GM19239 (cell line): ENCODE measurements at regions not wholly inside any gene's neighbourhood (a gene's known extent, or its start where the extent isn't known, plus 50 kb on each side); places are given as distances from the start of the nearest gene placed in this dataset.

Experiments used
- DNase-seq: peaks from one replicate; pipeline ENCODE4 v3.0.0; 2011; ENCODE audit warnings: low spot score; ENCODE audit not compliant: insufficient read length
- FAIRE-seq: peaks from 2 replicates; lab custom pipeline; 2011; peaks lifted over from hg19 to GRCh38; lab: Jason Lieb, UNC

DNA sequence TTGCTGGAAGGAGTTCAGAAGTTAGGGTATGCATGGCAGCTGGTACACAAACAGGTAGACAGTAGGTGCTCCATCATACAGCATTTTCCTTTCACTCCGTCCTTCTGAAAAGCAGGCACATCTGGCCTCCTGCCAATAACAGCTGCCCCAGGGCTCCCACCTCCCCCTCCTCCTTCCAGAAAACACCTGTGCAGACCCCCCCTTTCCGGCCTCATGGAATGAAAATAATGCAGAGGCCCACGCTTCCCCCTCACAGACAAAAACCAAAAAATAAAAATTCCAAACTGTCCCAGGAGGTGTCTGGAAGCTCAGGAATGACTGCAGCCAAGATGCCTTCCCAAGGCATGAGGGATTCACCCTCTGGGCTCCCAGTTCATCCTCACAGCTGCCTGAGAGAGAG is 185.5 kb downstream of the MN1 start:
- DNase-seq = no peak
- FAIRE-seq = no peak

DNA sequence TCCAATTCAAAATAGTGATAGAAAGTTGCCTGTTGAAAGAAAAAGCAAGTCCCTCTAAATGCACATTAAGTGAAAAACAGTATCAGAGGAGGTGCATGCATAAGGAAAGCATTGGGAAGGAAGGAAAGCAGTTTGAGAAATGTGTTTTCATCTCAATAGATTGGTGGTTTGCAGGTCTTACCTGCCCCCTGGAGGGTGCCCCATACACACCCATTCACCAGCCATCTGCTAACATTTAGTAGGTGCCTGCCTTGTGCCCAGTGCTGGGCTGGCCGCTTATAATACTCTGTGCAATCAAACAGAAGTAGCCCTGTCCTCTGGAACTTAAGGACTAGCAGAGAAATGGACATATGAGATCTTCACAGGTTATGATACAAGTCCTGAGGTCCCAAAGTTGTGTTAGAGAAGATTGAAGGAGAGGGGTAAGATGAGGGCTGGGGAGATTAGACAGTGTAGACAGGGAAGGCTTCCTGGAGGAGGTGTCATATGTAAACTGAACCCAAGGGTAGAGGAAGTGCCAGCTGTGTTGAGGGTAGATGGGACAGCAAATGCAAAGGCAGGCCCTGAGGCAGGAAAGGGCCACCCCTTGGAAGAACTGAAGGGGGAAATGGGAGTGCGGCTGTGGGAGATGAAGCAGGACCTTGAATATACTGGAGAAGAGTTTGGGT is 184.2 kb downstream of the MN1 start:
- FAIRE-seq = no peak

DNA sequence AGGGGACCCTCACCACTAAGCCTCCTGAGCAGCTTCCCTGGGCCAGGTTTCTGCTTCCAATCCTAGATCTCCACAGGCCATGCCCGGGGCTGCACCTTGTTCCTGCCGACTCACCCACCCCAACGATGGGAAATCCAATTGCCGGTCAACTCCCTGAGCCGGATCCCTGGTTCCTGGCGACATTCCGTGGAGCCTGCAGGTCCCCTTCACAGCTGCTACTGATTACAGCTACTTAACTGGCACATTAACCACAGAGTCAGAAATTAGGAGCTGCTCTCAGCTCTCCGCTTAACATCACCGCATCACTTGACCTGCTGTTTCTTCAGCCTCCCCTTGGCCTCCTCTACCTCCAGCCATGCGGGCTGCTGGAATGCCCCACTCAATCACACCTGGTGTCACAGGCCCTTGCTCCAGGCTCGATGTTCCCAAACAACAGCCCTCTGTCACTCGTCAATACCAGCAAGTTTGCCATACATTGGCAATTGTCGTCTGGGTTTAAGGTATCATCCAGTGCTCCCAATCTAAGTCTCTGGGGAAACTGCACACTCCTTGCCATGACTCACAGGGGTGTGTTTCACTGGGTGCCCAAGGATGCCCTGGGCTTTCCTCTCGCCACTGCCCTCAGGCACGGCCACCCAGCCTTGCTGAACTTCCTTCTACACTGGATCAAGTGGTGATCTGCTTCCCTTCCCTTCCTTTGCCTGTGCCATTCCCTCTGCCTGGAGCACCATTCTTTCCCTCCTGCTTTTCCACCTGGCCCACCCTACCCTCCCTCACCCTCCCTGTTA is 181.0 kb downstream of the MN1 start:
- FAIRE-seq = no peak
- no peak for DNase-seq

More for the DNA sequence above, 184.2 kb downstream of the MN1 start:
- DNase-seq = no peak

DNA sequence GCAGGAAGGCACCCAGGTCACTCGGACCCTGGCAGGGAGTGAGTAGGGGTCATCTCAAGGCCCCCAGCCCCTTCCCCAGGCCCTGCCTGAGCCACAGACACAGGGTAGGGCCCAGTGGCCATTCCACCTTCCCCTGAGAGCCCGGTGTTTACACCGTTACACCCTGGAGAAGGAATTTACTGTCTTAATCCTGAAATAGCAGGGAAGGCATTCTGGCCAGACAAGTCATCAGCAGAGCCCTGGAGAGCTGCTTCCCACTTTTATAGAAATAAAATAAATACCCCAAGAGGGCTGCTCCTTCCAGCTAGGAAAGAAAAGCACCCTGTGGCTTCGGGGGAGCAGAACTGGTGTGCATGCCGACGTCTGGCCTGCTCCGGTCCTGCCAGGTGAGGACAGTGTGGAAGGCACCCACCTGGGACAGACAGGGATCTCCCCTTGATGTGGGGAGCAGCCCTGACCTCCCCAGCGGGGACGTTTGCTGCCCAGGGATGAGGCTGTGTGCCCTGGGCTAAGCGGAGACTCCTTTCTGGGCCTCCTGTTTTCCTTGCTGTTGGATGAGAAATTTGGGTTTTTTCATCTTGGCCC is 180.0 kb downstream of the MN1 start:
- DNase-seq (no peak), FAIRE-seq (no peak)

GRCh38 chr22:27624042-27624441 is 177.5 kb downstream of the MN1 start:
- DNase-seq (no peak), FAIRE-seq (no peak)

GRCh38 chr22:27624705-27625104 is 176.9 kb downstream of the MN1 start:
- DNase-seq (no peak), FAIRE-seq (no peak)

DNA sequence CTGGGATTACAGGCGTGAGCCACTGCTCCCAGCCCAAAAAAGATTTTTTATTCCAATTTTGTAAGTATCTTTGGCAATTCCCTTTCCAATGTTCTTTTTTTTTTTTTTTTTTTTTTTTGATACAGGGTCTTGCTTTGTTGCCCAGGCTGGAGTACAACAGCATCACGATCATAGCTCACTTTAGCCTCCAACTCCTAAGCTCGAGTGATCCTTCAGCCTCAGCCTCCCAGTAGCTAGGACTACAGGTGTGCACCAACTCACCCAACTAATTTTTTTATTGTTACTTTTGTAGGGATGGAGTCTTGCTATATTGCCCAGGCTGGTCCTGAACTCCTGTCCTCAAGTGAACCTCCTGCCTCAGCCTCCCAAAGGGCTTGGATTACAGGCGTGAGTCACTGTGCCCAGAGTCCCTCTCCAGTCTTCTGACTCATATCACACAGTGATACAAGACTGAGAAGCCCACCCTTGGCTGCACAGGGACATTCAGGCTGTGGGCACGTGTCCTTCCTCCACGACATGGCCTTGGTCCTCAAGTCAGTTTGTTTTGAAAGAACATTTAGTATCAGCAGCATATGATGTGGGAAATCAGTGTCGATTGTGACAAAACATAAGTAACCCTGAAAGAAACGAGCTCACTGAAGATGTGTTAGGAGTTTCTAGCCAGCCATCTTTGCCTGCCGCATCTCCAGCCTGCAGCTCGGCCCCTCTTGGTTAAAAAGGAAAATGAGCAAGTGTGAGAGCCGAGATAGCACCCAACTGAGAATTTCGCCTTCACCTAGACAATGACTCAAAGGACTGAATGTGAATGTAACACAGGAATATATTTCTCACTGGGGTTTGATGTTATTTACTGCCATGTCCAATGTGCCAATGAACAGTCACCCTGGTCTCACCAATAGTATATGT is 175.5 kb downstream of the MN1 start:
- DNase-seq (no peak), FAIRE-seq (no peak)

GRCh38 chr22:27626675-27627443 is 174.7 kb downstream of the MN1 start:
- FAIRE-seq (no peak), DNase-seq (no peak)

- no peak for FAIRE-seq
- DNase-seq = no peak
Measured at GRCh38 chr22:27627444-27627833, 174.1 kb downstream of the MN1 start.

DNA sequence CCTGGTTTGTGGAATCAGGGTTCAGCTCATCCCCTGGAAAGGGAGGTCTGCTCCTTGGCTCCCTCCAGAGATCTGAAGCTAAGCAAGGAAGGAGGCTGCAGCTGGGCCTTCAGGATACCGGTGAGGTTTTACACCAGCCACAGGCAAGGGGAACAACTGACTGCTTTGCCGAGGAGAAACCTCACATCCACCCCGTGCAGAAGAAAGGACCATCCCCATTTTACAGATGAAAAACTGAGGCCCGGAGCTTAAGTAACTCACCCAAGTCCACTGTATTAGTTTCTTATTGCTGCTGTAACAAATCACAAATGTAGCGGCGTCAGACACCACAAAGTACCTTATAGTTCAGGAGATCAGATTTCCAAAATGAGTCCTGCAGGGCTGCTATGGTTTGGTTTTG is 173.7 kb downstream of the MN1 start:
- DNase-seq (no peak), FAIRE-seq (no peak)

- FAIRE-seq (no peak), DNase-seq (no peak)
Measured at GRCh38 chr22:27628341-27628740, 173.2 kb downstream of the MN1 start.

DNA sequence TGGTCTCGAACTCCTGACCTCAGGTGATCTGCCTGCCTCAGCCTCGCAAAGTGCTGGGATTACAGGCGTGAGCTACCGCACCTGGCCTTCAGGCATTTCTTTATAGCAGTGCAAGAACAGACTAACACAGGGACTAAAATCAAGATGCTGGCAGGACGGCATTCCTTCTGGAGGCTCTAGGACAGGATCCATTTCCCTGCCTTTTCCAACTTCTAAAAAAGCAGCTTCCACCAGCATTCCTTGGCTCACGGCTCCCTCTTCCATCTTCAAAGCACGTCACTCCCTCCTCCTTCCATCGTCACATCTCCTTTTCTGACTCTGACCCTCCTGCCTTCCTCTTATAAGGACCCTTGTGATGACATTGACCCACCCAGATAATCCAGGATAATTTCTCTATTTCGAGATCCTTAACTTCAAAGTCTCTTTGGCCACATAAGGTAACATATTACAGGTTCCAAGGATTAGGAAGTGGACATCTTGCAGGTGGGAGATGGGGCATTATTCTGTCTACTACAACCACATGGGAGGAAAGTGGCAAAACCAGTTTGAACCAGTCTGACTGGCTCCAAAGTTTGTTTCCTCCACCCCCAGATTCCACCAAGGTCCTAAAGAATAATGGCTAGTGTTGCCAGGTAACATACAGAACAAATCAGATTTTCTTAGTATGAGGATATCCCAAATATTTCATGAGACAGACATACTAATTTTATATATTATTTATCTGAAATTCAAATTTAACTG is 172.5 kb downstream of the MN1 start:
- no peak for FAIRE-seq
- DNase-seq = no peak

DNA sequence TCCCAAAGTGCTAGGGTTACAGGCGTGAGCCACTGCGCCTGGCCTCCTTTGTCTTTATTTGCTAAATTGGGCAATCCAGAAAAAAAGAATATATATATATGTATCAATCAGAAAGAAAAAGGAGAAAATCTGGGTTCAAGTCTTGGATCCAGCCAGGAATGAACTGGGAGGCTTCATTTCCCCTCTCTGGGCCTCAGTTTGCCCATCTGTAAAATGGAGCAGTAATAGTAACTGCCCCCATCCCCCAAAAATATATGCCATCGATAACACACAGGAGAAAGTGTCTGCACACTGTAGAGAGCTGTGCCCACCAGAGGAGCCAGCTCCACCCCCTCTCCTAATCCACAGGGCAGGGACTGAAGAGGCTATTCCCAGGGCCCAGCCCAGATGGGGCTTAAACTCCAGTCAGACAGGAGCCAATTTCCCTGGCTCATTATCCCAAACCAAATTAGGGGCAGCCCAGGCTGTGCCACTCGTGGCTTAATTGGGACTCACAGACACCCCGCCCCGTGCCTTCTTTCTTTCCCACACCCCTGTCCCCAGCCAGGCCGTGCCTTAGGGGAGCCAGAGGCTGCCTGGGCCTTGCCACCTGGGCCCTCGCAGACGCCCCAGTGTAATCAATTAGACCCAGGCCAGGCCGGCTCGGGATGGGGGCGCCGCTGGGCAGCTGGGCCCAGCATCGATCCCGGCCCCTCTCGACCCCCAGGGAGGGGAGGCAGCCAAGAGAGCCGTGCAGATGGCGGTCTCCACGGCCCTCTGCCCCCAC is 171.5 kb downstream of the MN1 start:
- DNase-seq (no peak), FAIRE-seq (no peak)

DNA sequence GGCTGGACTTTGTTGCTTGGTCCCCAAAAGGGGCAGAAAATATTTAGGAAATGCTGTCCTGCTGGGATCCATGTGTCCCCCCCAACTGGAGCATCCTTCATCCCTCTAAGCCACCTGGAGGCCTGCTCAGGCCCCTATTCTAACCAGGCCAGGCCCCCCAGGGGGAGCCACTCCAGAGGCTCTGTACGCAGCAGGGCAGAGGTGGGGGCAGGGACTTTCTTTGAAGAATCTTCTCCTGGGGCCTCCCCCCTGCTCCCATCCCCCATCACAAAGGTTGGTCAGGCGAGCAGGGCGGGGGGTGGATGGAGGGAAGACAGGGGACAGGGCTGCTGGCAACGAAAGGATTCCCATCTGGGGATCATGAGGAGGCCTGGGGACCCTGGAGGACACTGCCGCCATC is 170.8 kb downstream of the MN1 start:
- FAIRE-seq = no peak
- no peak for DNase-seq

GRCh38 chr22:27631641-27632040 is 169.9 kb downstream of the MN1 start:
- no peak for DNase-seq
- no peak for FAIRE-seq

- FAIRE-seq = no peak
- no peak for DNase-seq
Measured at GRCh38 chr22:27632451-27633295, 168.9 kb downstream of the MN1 start.

DNA sequence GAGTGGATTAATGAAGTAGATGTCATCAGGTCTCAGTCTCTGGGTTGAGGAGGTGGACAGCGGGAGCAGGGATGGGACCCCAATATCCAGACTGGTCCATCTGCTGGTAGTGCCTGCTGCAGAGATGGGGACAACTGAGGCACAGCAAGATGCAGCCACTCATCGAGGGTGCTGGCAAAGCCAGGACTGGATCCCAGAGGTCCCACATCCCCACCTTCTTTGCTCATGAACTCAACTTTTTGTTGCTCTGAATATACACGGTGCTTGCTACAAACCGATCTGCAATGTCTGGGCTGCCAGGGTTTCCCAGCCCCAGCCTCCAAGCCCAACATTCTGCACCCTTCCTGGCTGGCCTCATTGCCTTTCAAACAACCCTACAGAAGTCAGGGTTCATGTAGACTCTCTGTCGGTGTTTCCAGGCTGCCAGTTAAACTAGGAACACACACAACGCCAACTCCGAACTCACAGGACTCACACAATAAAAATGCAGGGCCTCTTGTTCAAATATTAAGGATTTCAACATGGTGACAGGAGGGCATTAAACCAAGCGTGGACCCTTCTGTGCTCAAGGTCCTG is 168.2 kb downstream of the MN1 start:
- no peak for FAIRE-seq

More for the DNA sequence above, 168.2 kb downstream of the MN1 start:
- DNase-seq = no peak
